ENCODE measurements at regions not wholly inside any gene's neighbourhood (a gene's known extent, or its start where the extent isn't known, plus 50 kb on each side); places are given as distances from the start of the nearest gene placed in this dataset.

DNA sequence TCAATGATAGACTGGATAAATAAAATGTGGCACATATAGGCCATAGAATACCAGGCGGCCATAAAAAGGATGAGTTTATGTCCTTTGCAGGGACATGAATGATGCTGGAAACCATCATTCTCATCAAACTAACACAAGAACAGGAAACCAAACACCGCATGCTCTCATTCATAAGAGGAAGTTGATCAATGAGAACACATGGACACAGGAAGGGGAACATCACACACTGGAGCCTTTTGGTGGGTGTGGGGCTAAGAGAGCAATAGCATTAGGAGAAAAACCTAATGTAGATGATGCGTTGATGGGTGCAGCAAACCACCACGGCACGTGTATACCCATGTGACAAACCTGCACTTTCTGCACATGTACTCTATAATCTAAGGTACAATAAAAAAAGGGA lies 883.4 kb upstream of the PRMT6 start:
- DNase-seq (ENCODE audit: low read depth), result no peak
- no peak overlapping the region for H3K4me3 ChIP-seq (ENCODE audit: low read length)
- TF ChIP-seq, protein P1, sequence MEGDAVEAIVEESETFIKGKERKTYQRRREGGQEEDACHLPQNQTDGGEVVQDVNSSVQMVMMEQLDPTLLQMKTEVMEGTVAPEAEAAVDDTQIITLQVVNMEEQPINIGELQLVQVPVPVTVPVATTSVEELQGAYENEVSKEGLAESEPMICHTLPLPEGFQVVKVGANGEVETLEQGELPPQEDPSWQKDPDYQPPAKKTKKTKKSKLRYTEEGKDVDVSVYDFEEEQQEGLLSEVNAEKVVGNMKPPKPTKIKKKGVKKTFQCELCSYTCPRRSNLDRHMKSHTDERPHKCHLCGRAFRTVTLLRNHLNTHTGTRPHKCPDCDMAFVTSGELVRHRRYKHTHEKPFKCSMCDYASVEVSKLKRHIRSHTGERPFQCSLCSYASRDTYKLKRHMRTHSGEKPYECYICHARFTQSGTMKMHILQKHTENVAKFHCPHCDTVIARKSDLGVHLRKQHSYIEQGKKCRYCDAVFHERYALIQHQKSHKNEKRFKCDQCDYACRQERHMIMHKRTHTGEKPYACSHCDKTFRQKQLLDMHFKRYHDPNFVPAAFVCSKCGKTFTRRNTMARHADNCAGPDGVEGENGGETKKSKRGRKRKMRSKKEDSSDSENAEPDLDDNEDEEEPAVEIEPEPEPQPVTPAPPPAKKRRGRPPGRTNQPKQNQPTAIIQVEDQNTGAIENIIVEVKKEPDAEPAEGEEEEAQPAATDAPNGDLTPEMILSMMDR (conservative IDR thresholded peaks at IDR 0.05; ENCODE audit: low read length), result no peak

DNA sequence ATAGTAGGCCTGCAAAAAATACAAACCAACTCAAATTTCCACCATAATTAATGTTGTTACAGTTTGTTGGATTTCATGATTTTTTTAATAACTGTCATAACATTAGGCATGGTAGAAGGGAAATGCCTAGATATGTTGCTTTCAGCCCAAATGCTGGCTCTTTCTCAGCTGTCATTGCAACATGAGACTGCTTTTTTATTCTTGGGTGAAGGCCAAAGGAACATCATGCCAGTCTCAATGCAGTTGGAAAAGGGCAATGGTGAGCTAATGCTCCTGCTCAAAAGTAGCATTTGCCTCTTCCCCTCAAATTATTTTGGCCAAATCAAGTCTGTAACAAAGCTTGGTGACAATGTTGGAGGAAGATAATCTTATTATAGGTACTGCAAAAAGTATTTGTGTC lies 877.7 kb upstream of the PRMT6 start:
- TF ChIP-seq, protein P1 (conservative IDR thresholded peaks at IDR 0.05; ENCODE audit: low read length), result no peak
- no peak for DNase-seq (ENCODE audit: low read depth)
- H3K4me3 ChIP-seq (ENCODE audit: low read length), result no peak overlapping the region

DNA sequence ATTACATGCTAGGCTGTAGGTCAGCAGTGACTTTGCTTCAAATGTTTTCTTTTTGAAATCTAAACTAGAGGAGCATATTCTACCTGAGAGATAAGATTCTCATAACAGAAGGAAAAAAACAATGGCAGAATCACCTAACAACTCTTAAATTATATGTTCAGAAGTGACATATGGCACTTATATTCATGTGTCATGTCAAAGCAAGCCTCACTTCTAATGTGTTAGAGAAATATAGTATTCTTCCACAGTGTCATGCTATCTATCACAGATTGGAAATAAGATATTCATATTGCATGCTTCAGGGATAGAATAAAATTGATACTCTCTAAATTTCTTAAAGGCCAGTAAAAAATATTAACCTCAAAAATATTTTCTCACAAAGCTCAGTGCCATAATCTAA lies 874.6 kb upstream of the PRMT6 start:
- no peak for DNase-seq (ENCODE audit: low read depth)
- H3K4me3 ChIP-seq (ENCODE audit: low read length), result no peak overlapping the region
- TF ChIP-seq, protein P1 (conservative IDR thresholded peaks at IDR 0.05; ENCODE audit: low read length), result no peak

DNA sequence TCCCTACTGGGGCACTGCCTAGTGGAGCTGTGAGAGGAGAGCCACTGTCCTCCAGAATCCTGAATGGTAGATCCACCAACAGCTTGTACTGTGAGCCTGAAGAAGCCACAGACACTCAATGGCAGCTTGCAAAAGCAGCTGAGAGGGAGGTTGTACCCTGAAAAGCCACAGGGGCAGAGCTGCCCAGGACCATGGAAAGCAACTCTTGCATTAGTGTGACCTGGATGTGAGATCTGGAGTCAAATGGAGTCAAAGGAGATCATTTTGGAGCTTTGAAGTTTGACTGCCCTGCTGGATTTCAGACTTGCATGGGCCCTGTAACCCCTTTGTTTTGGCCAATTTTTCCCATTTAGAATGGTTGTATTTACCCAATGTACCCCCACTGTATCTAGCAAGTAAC lies 871.4 kb upstream of the PRMT6 start:
- TF ChIP-seq, protein P1 (conservative IDR thresholded peaks at IDR 0.05; ENCODE audit: low read length), result no peak
- no peak overlapping the region for H3K4me3 ChIP-seq (ENCODE audit: low read length)
- DNase-seq (ENCODE audit: low read depth), result no peak

DNA sequence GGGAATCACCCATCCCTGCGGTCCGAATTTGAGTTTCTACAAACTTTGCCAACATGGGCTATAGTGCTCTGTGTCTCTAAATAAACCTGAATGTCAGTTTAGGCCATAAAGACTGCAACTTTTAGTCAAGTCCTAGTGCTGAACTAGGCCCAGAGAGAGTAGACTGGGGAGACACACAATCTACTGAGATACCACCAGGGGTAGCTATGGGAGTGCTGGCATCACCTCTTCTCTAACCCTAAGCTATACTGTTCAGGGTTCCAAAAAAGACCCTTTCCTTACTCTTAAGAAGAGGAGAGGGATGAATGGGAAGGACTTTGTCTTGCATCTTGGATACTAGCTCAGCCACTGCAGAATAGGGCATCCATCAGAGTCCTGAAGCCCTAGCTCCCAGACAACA lies 866.7 kb upstream of the PRMT6 start:
- DNase-seq (ENCODE audit: low read depth), result no peak
- no peak overlapping the region for H3K4me3 ChIP-seq (ENCODE audit: low read length)
- TF ChIP-seq, protein P1 (conservative IDR thresholded peaks at IDR 0.05; ENCODE audit: low read length), result no peak

DNA sequence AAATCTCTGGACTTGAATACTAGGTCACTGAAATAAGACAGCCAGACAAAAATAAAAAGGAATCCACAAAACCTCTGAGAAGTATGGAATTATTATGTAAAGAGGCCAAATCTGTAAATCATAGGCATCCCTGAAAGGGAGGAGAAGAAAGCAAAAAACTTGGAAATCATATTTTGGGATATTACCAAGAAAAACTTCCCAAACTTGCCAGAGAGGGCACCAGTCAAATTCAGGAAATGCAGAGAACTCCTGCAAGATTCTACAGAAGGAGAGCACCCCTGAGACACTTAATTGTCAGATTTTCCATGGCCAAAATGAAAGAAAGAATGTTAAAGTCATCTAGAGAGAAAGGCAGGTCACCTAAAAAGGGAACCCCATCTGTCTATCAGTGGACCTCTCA lies 862.3 kb upstream of the PRMT6 start:
- no peak overlapping the region for H3K4me3 ChIP-seq (ENCODE audit: low read length)
- no peak for DNase-seq (ENCODE audit: low read depth)
- TF ChIP-seq, protein P1 (conservative IDR thresholded peaks at IDR 0.05; ENCODE audit: low read length), result no peak

DNA sequence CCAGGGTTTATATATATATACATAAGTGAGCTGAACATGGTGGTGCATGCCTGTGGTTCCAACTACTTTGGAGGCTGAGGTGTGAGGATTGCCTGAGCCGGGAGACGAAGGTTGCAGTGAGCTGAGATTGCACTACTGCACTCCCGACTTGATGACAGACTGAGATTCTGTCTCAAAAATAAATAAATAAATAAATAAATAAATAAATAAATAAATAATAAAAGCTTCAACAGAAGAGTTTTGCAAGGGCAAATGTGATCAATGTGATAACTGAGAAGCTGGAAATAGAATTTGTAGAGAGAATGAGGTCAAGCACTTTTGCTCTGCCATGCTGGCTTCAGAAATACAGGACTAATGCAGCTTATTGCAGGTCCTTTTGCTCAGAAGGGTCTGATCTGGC lies 855.8 kb upstream of the PRMT6 start:
- no peak for DNase-seq (ENCODE audit: low read depth)
- no peak overlapping the region for H3K4me3 ChIP-seq (ENCODE audit: low read length)
- TF ChIP-seq, protein P1 (conservative IDR thresholded peaks at IDR 0.05; ENCODE audit: low read length), result no peak
